ENCODE measurements at regions not wholly inside any gene's neighbourhood (a gene's known extent, or its start where the extent isn't known, plus 50 kb on each side); places are given as distances from the start of the nearest gene placed in this dataset.

DNA sequence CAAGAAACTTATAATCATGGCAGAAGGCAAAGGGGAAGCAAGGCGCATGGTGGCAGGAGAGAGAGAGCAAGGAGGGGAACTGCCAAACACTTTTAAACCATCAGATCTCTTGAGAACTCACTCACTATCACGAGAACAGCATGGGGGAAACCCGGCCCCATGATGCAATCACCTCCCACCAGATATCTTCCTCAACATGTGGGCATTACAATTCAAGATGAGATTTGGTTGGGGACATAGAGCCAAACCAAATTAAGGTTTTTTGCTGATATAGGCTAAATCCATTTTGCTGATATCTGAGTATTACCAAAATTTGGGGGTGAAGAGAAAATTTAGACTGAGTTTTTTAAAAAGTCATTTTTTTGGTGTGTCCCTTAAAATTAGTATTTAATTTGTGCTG is 54.9 kb upstream of the TMX1 start:
- Histone ChIP-seq H3K4me3 (ENCODE audit: low read depth in 1 of 2, low read length in 2 of 2) (no peak overlapping the region), H3K4me1 (ENCODE audit: control insufficient read depth in 1 of 2, insufficient read depth in 2 of 2, low read length in 2 of 2) (no peaks in the 10 kb centered on the region), H3K9me3 (ENCODE audit: control insufficient read depth in 1 of 2, low read length in 2 of 2) (no peaks in the 10 kb centered on the region), H3K36me3 (ENCODE audit: control insufficient read depth in 1 of 2, insufficient read depth in 2 of 2, low read length in 2 of 2) (no peaks in the 10 kb centered on the region), H3K27me3 (ENCODE audit: low read depth, low read length) (no peaks in the 10 kb centered on the region), H3K27ac (ENCODE audit: low read length) (no peak overlapping the region)

DNA sequence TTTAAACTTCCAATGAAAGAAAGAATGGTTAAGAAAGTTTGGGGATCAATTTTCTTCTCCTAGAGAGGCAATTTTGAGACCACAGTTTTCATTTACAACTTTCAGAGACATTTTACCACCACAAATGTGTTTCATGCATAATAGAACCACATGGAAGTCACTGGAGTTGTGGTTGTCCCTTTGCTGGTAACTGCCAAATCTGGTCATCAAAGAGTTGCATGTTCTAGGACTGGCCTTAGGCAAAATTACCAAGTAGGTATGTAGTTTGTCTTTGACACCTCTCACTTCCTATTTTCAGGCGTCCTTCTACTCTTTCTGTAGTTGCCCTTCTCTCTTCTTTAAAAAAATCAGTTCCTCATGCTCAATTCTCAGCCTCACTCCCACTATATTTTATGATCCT is 54.3 kb upstream of the TMX1 start:
- Histone ChIP-seq H3K4me1 (ENCODE audit: control insufficient read depth in 1 of 2, insufficient read depth in 2 of 2, low read length in 2 of 2) (no peaks in the 10 kb centered on the region), H3K9me3 (ENCODE audit: control insufficient read depth in 1 of 2, low read length in 2 of 2) (no peaks in the 10 kb centered on the region), H3K27ac (ENCODE audit: low read length) (no peak overlapping the region), H3K4me3 (ENCODE audit: low read depth in 1 of 2, low read length in 2 of 2) (no peak overlapping the region), H3K36me3 (ENCODE audit: control insufficient read depth in 1 of 2, insufficient read depth in 2 of 2, low read length in 2 of 2) (no peaks in the 10 kb centered on the region), H3K27me3 (ENCODE audit: low read depth, low read length) (no peaks in the 10 kb centered on the region)

DNA sequence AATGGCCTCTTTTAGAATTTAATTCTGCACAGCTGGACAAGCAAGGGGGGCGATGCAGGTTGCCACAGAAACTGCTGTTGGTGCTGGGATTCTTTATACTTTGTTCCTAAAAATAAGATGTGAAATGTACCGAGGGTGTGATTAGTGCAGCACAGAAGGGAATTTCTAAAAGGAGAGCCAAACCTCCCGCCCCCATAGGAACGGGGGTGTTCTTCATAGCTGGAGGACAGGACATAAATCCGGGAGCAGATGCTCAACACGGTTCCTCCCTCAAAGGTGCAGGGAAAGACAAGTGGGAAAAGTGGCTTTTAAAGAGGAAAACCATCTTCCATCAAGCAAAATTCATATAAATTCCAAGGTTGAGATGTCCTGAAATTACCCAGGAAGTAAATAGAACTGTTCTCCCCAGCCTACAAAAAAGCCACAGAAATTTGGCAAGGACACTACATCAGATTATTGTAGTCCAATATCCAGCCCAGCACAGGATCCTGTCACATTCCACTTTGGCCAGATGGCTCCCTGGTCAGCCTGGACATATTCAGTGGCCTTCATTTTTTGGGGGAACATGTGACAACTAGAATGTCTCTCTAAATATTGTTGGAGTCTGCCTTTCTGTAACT is 51.4 kb upstream of the TMX1 start:
- Histone ChIP-seq H3K4me3 (ENCODE audit: low read depth in 1 of 2, low read length in 2 of 2) (no peak overlapping the region), H3K9me3 (ENCODE audit: control insufficient read depth in 1 of 2, low read length in 2 of 2) (no peaks in the 10 kb centered on the region), H3K27me3 (ENCODE audit: low read depth, low read length) (no peaks in the 10 kb centered on the region), H3K27ac (ENCODE audit: low read length) (no peak overlapping the region), H3K36me3 (ENCODE audit: control insufficient read depth in 1 of 2, insufficient read depth in 2 of 2, low read length in 2 of 2) (no peaks in the 10 kb centered on the region), H3K4me1 (ENCODE audit: control insufficient read depth in 1 of 2, insufficient read depth in 2 of 2, low read length in 2 of 2) (no peaks in the 10 kb centered on the region)

GRCh38 chr14:51189600-51190376 is 50.3 kb upstream of the TMX1 start:
- H3K36me3 ChIP-seq (ENCODE audit: control insufficient read depth in 1 of 2, insufficient read depth in 2 of 2, low read length in 2 of 2) = no peaks in the 10 kb centered on the region

More at GRCh38 chr14:51189600-51190376, 50.3 kb upstream of the TMX1 start:
- H3K4me3 ChIP-seq (ENCODE audit: low read depth in 1 of 2, low read length in 2 of 2) = no peak overlapping the region
- H3K27me3 ChIP-seq (ENCODE audit: low read depth, low read length) = no peaks in the 10 kb centered on the region
- no peaks in the 10 kb centered on the region for H3K9me3 ChIP-seq (ENCODE audit: control insufficient read depth in 1 of 2, low read length in 2 of 2)
- H3K4me1 ChIP-seq (ENCODE audit: control insufficient read depth in 1 of 2, insufficient read depth in 2 of 2, low read length in 2 of 2) = no peaks in the 10 kb centered on the region
- no peak overlapping the region for H3K27ac ChIP-seq (ENCODE audit: low read length)

Data from muscle layer of duodenum (tissue), 2 donors.